Loucy (cell line): ENCODE measurements at regions not wholly inside any gene's neighbourhood (a gene's known extent, or its start where the extent isn't known, plus 50 kb on each side); places are given as distances from the start of the nearest gene placed in this dataset.

Experiments used
- CTCF ChIP-seq: fragments of 200-600 bp; sonication (generic); conservative IDR thresholded peaks from 2 replicates; pipeline ENCODE4 v1.5.1; 2014; ENCODE audit warnings: mild to moderate bottlenecking, antibody characterized with exemption, low read length
- EZH2phosphoT487 ChIP-seq: fragments of 200-600 bp; IDR thresholded peaks from 2 replicates; pipeline ENCODE4 v1.6.1; 2018; ENCODE audit warnings: antibody characterized with exemption, mild to moderate bottlenecking, moderate library complexity, borderline replicate concordance

- TF ChIP-seq CTCF: no peak
- no peak for TF ChIP-seq EZH2phosphoT487
These were observed 58.8 kb upstream of the LINC01488 start for GRCh38 chr11:69422645-69423044.
